ENCODE measurements at regions not wholly inside any gene's neighbourhood (a gene's known extent, or its start where the extent isn't known, plus 50 kb on each side); places are given as distances from the start of the nearest gene placed in this dataset.

GRCh38 chr2:20507711-20508110 is 60.8 kb downstream of the RHOB start:
- Histone ChIP-seq H3K9me3 (no peaks in the 10 kb centered on the region), H3K4me1 (no peaks in the 10 kb centered on the region), H3K27me3 (no peaks in the 10 kb centered on the region), H3K4me3 (no peak overlapping the region), H3K27ac (no peak overlapping the region), H3K36me3 (no peaks in the 10 kb centered on the region)
- intact Hi-C loops (cut with DNase I; ENCODE audit: low total_unique reads), result no loop called here
- DNase-seq, result no peak
- TF ChIP-seq CTCF (IDR thresholded peaks at IDR 0.05) (no peak), POLR2A (IDR thresholded peaks at IDR 0.05) (no peak)

- no peak overlapping the region for H3K27ac ChIP-seq
- H3K4me1 ChIP-seq, result no peaks in the 10 kb centered on the region
- no peaks in the 10 kb centered on the region for H3K27me3 ChIP-seq
- no peak for TF ChIP-seq CTCF (IDR thresholded peaks at IDR 0.05)
- TF ChIP-seq POLR2A (IDR thresholded peaks at IDR 0.05), result no peak
- intact Hi-C loops (cut with DNase I; ENCODE audit: low total_unique reads), result no loop called here
- H3K9me3 ChIP-seq, result no peaks in the 10 kb centered on the region
- H3K36me3 ChIP-seq, result no peaks in the 10 kb centered on the region
- H3K4me3 ChIP-seq, result no peak overlapping the region
- no peak for DNase-seq
These were observed 62.5 kb downstream of the RHOB start for GRCh38 chr2:20509301-20509769.

- no peak for TF ChIP-seq CTCF (IDR thresholded peaks at IDR 0.05)
- no peak for TF ChIP-seq POLR2A (IDR thresholded peaks at IDR 0.05)
- Histone ChIP-seq H3K4me3 (no peak overlapping the region), H3K9me3 (no peaks in the 10 kb centered on the region), H3K4me1 (no peaks in the 10 kb centered on the region), H3K27me3 (no peaks in the 10 kb centered on the region), H3K27ac (no peak overlapping the region), H3K36me3 (no peaks in the 10 kb centered on the region)
- intact Hi-C loops (cut with DNase I; ENCODE audit: low total_unique reads), result no loop called here
- DNase-seq, result peak; percentile 69 to 73
These were observed 63.1 kb downstream of the RHOB start for GRCh38 chr2:20509770-20510490.

- Histone ChIP-seq H3K9me3 (no peaks in the 10 kb centered on the region), H3K4me1 (no peaks in the 10 kb centered on the region), H3K4me3 (no peak overlapping the region), H3K36me3 (no peaks in the 10 kb centered on the region), H3K27me3 (no peaks in the 10 kb centered on the region), H3K27ac (no peak overlapping the region)
- TF ChIP-seq POLR2A (IDR thresholded peaks at IDR 0.05), result no peak
- TF ChIP-seq CTCF (IDR thresholded peaks at IDR 0.05), result no peak
- DNase-seq, result no peak
- intact Hi-C loops (cut with DNase I; ENCODE audit: low total_unique reads), result no loop called here
These were observed 64.3 kb downstream of the RHOB start for GRCh38 chr2:20511130-20511529.

- Histone ChIP-seq H3K27me3 (no peaks in the 10 kb centered on the region), H3K27ac (no peak overlapping the region), H3K9me3 (no peaks in the 10 kb centered on the region), H3K4me3 (no peak overlapping the region), H3K4me1 (no peaks in the 10 kb centered on the region), H3K36me3 (no peaks in the 10 kb centered on the region)
- intact Hi-C loops (cut with DNase I; ENCODE audit: low total_unique reads), result no loop called here
- no peak for DNase-seq
- no peak for TF ChIP-seq POLR2A (IDR thresholded peaks at IDR 0.05)
These were observed 65.3 kb downstream of the RHOB start for GRCh38 chr2:20512061-20512605.
